ENCODE measurements at regions not wholly inside any gene's neighbourhood (a gene's known extent, or its start where the extent isn't known, plus 50 kb on each side); places are given as distances from the start of the nearest gene placed in this dataset.
A peak's percentile ranks its signal among the peaks of the same experiment; 100 is the strongest.

- Histone ChIP-seq H3K9ac (ENCODE audit: low read length) (no peak overlapping the region), H3K4me2 (ENCODE audit: low read length, poor library complexity, severe bottlenecking) (no peak overlapping the region), H3K4ac (ENCODE audit: low read depth in 1 of 2, low read length in 2 of 2) (no peak overlapping the region), H3K4me1 (ENCODE audit: control insufficient read depth, insufficient read depth, low read depth, low read length) (no peaks in the 10 kb centered on the region), H3K79me1 (replicated peaks; ENCODE audit: low read length, poor library complexity, severe bottlenecking) (no peaks in the 10 kb centered on the region), H3K9me3 (ENCODE audit: control insufficient read depth, low read length) (no peaks in the 10 kb centered on the region), H2AFZ (ENCODE audit: low read depth, low read length) (no peak overlapping the region), H2BK15ac (ENCODE audit: low read depth, poor library complexity, severe bottlenecking) (no peak overlapping the region), H3K27ac (ENCODE audit: low read length, poor library complexity, severe bottlenecking) (no peak overlapping the region), H3K18ac (ENCODE audit: low read depth in 1 of 2, low read length in 2 of 2) (no peak overlapping the region), H3K23ac (ENCODE audit: low read length in 2 of 2) (no peak overlapping the region), H3K4me3 (ENCODE audit: insufficient read depth in 1 of 2, low read depth in 1 of 2, low read length in 2 of 2) (no peak overlapping the region), H2BK5ac (ENCODE audit: low read depth, low read length, poor library complexity, severe bottlenecking) (no peak overlapping the region), H4K91ac (ENCODE audit: low read length) (no peak overlapping the region), H4K8ac (ENCODE audit: low read length) (no peak overlapping the region), H3K27me3 (ENCODE audit: control insufficient read depth in 1 of 2, insufficient read depth in 1 of 2, low read length in 2 of 2) (no peaks in the 10 kb centered on the region), H2AK5ac (ENCODE audit: low read length, severe bottlenecking) (no peak overlapping the region), H2BK12ac (ENCODE audit: low read length in 2 of 2) (no peak overlapping the region), H3K36me3 (ENCODE audit: control insufficient read depth in 1 of 2, insufficient read depth in 2 of 2, low read depth in 1 of 2, low read length in 2 of 2) (no peaks in the 10 kb centered on the region), H2BK120ac (ENCODE audit: low read depth, low read length) (no peak overlapping the region), H3K14ac (ENCODE audit: low read length in 2 of 2) (no peak overlapping the region)
- no CpG with 5 or more reads among the region's 3 CpGs for WGBS
- DNase-seq, result no peak
Measured at GRCh38 chr4:108428923-108429322, 191.5 kb upstream of the RPL34 start.

DNA sequence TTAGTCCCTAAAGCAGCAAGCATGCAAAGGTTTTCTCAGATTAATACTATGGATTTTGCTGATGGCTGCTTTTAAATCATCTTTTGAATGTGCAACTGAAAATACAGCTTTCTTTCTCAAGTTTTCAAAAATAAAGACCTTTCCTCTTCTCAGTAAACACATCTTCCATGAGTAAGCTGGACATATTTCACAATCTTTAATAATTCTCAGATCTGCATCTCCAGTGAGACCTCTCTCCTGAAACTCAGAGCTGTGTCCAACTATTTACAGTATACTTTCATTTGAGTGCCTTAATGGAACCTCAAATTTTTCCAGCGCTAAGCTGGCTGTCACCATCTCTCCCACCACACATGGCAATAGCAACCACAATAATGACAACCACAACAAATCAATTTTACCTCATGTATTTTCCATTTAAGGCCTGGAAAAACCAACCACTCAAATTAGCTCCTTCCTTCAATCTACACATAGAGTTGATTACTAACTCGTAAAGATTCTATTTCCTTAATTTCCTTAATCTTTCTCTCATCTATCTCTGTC lies 192.4 kb upstream of the RPL34 start:
- Histone ChIP-seq H2AK5ac (ENCODE audit: low read length, severe bottlenecking) (no peak overlapping the region), H4K8ac (ENCODE audit: low read length) (no peak overlapping the region), H3K27ac (ENCODE audit: low read length, poor library complexity, severe bottlenecking) (no peak overlapping the region), H3K4me2 (ENCODE audit: low read length, poor library complexity, severe bottlenecking) (no peak overlapping the region), H3K9ac (ENCODE audit: low read length) (no peak overlapping the region), H3K14ac (ENCODE audit: low read length in 2 of 2) (no peak overlapping the region), H3K4me3 (ENCODE audit: insufficient read depth in 1 of 2, low read depth in 1 of 2, low read length in 2 of 2) (no peak overlapping the region), H3K4ac (ENCODE audit: low read depth in 1 of 2, low read length in 2 of 2) (no peak overlapping the region), H3K36me3 (ENCODE audit: control insufficient read depth in 1 of 2, insufficient read depth in 2 of 2, low read depth in 1 of 2, low read length in 2 of 2) (no peaks in the 10 kb centered on the region), H2BK5ac (ENCODE audit: low read depth, low read length, poor library complexity, severe bottlenecking) (no peak overlapping the region), H2AFZ (ENCODE audit: low read depth, low read length) (no peak overlapping the region), H3K79me1 (replicated peaks; ENCODE audit: low read length, poor library complexity, severe bottlenecking) (no peaks in the 10 kb centered on the region), H2BK120ac (ENCODE audit: low read depth, low read length) (no peak overlapping the region), H3K23ac (ENCODE audit: low read length in 2 of 2) (no peak overlapping the region), H3K4me1 (ENCODE audit: control insufficient read depth, insufficient read depth, low read depth, low read length) (no peaks in the 10 kb centered on the region), H2BK15ac (ENCODE audit: low read depth, poor library complexity, severe bottlenecking) (no peak overlapping the region), H4K91ac (ENCODE audit: low read length) (no peak overlapping the region), H2BK12ac (ENCODE audit: low read length in 2 of 2) (no peak overlapping the region), H3K18ac (ENCODE audit: low read depth in 1 of 2, low read length in 2 of 2) (no peak overlapping the region), H3K27me3 (ENCODE audit: control insufficient read depth in 1 of 2, insufficient read depth in 1 of 2, low read length in 2 of 2) (no peaks in the 10 kb centered on the region), H3K9me3 (ENCODE audit: control insufficient read depth, low read length) (no peaks in the 10 kb centered on the region)
- WGBS, result 94% methylated on average over 2 of the region's 2 CpGs
- no peak for DNase-seq

DNA sequence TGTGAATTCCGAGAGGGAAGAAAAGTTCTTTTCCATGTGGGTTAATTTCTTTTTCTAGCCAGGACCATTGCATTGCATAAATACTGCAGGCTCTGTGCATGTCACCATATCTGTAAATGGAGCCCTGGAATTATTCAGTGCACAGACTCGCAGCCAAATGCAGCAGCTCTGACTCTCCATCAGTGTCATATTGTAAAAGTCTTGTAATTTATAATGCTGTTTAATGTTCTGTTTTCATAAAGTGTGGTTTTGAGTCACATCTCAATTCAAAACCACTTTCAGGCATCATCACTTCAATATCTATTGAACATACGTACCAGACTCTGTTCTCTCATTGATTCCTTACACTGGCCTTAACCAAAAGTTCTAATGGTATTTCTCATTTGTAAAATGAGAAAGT lies 193.9 kb upstream of the RPL34 start:
- Histone ChIP-seq H2BK120ac (ENCODE audit: low read depth, low read length) (no peak overlapping the region), H3K23ac (ENCODE audit: low read length in 2 of 2) (no peak overlapping the region), H3K36me3 (ENCODE audit: control insufficient read depth in 1 of 2, insufficient read depth in 2 of 2, low read depth in 1 of 2, low read length in 2 of 2) (no peaks in the 10 kb centered on the region), H2BK12ac (ENCODE audit: low read length in 2 of 2) (no peak overlapping the region), H3K4ac (ENCODE audit: low read depth in 1 of 2, low read length in 2 of 2) (no peak overlapping the region), H3K9ac (ENCODE audit: low read length) (no peak overlapping the region), H3K9me3 (ENCODE audit: control insufficient read depth, low read length) (no peaks in the 10 kb centered on the region), H2AK5ac (ENCODE audit: low read length, severe bottlenecking) (no peak overlapping the region), H3K14ac (ENCODE audit: low read length in 2 of 2) (no peak overlapping the region), H2AFZ (ENCODE audit: low read depth, low read length) (no peak overlapping the region), H3K18ac (ENCODE audit: low read depth in 1 of 2, low read length in 2 of 2) (no peak overlapping the region), H3K4me1 (ENCODE audit: control insufficient read depth, insufficient read depth, low read depth, low read length) (no peaks in the 10 kb centered on the region), H2BK15ac (ENCODE audit: low read depth, poor library complexity, severe bottlenecking) (no peak overlapping the region), H3K27ac (ENCODE audit: low read length, poor library complexity, severe bottlenecking) (peak overlapping the region; percentile 55), H3K4me3 (ENCODE audit: insufficient read depth in 1 of 2, low read depth in 1 of 2, low read length in 2 of 2) (no peak overlapping the region), H4K8ac (ENCODE audit: low read length) (no peak overlapping the region), H4K91ac (ENCODE audit: low read length) (no peak overlapping the region), H3K79me1 (replicated peaks; ENCODE audit: low read length, poor library complexity, severe bottlenecking) (no peaks in the 10 kb centered on the region), H3K27me3 (ENCODE audit: control insufficient read depth in 1 of 2, insufficient read depth in 1 of 2, low read length in 2 of 2) (no peaks in the 10 kb centered on the region), H3K4me2 (ENCODE audit: low read length, poor library complexity, severe bottlenecking) (no peak overlapping the region), H2BK5ac (ENCODE audit: low read depth, low read length, poor library complexity, severe bottlenecking) (no peak overlapping the region)
- 100% methylated on average over 1 of the region's 3 CpGs for WGBS
- peak; percentile 16 for DNase-seq

DNA sequence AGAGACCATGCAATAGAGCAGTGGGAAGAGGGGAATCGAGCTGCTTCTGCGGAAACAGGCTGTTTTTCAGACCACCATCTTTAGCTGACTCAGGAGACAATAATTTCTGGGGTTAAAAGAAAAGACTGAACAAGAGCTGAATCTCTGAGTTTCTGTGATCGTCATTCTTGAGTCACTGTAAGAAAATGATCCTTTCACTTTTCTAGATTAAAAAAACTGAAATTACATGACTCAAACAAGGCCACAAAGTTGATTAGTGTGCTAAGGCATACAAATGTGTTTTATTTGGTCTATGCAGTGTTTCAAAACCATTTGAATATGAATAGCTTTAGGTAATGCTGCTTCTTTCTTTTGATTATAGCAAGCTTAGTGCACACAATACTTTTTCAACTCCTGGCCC lies 194.4 kb upstream of the RPL34 start:
- Histone ChIP-seq H2AK5ac (ENCODE audit: low read length, severe bottlenecking) (no peak overlapping the region), H3K14ac (ENCODE audit: low read length in 2 of 2) (no peak overlapping the region), H3K9ac (ENCODE audit: low read length) (no peak overlapping the region), H4K8ac (ENCODE audit: low read length) (no peak overlapping the region), H2BK15ac (ENCODE audit: low read depth, poor library complexity, severe bottlenecking) (no peak overlapping the region), H3K4me1 (ENCODE audit: control insufficient read depth, insufficient read depth, low read depth, low read length) (no peaks in the 10 kb centered on the region), H3K4me2 (ENCODE audit: low read length, poor library complexity, severe bottlenecking) (no peak overlapping the region), H2AFZ (ENCODE audit: low read depth, low read length) (no peak overlapping the region), H3K79me1 (replicated peaks; ENCODE audit: low read length, poor library complexity, severe bottlenecking) (no peaks in the 10 kb centered on the region), H2BK120ac (ENCODE audit: low read depth, low read length) (no peak overlapping the region), H2BK5ac (ENCODE audit: low read depth, low read length, poor library complexity, severe bottlenecking) (no peak overlapping the region), H3K23ac (ENCODE audit: low read length in 2 of 2) (no peak overlapping the region), H3K4me3 (ENCODE audit: insufficient read depth in 1 of 2, low read depth in 1 of 2, low read length in 2 of 2) (no peak overlapping the region), H3K4ac (ENCODE audit: low read depth in 1 of 2, low read length in 2 of 2) (no peak overlapping the region), H3K9me3 (ENCODE audit: control insufficient read depth, low read length) (no peaks in the 10 kb centered on the region), H2BK12ac (ENCODE audit: low read length in 2 of 2) (no peak overlapping the region), H3K36me3 (ENCODE audit: control insufficient read depth in 1 of 2, insufficient read depth in 2 of 2, low read depth in 1 of 2, low read length in 2 of 2) (no peaks in the 10 kb centered on the region), H3K27me3 (ENCODE audit: control insufficient read depth in 1 of 2, insufficient read depth in 1 of 2, low read length in 2 of 2) (no peaks in the 10 kb centered on the region), H4K91ac (ENCODE audit: low read length) (no peak overlapping the region), H3K27ac (ENCODE audit: low read length, poor library complexity, severe bottlenecking) (peak overlapping the region; percentile 58), H3K18ac (ENCODE audit: low read depth in 1 of 2, low read length in 2 of 2) (no peak overlapping the region)
- 86% methylated on average over 2 of the region's 3 CpGs for WGBS
- peak; percentile 55 for DNase-seq
